Globus pallidus (tissue), 1 donor: ENCODE measurements at regions not wholly inside any gene's neighbourhood (a gene's known extent, or its start where the extent isn't known, plus 50 kb on each side); places are given as distances from the start of the nearest gene placed in this dataset.

Source experiments
- DNase-seq: peaks from one replicate; pipeline ENCODE4 v3.0.0-alpha.2; 2015; ENCODE audit warnings: low spot score

DNA sequence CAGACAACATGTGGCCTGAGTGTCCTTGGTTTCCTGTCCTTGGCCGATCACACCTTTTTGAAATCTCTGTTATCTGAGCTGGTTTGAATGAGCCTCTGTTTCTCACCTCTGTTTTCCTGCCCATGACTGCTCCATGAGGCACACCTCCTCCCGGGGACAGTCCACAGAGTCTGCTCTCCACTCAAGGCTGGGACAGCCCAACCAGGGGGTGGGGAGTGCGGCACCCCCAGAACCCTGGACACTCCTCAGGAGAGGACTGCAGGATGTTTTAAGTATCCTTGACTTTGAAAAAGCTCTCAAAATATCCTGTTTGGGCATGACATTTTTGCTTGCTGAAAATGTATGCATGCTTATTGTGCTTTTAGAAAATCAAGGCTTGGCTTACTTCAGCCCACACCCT is 333.0 kb upstream of the N4BP1 start:
- DNase-seq = no peak

GRCh38 chr16:48936811-48937210 is 326.8 kb upstream of the N4BP1 start:
- no peak for DNase-seq

- DNase-seq = no peak
Measured at GRCh38 chr16:48932216-48932855, 322.4 kb upstream of the N4BP1 start.

GRCh38 chr16:48930951-48931553 is 321.1 kb upstream of the N4BP1 start:
- DNase-seq = no peak

DNA sequence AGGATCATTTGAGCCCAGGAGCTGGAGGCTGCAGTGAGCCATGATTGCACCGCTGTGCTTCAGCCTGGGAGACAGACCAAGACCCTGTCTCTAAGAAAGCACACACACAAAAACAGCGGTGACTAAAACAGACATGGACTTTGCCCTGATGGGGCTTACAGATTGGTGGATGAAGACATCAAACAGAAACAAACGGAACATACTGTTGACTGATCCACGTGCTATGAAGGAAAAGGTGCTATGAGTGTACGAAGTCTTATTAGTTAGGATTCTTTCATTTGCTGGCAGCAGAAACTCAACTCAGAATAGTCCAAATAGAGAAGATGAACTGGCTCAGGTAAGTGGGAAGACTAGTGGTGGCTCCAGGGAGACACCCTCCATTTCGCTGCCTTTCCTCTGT is 309.8 kb upstream of the N4BP1 start:
- no peak for DNase-seq

GRCh38 chr16:48918520-48919258 is 308.7 kb upstream of the N4BP1 start:
- DNase-seq = no peak

DNA sequence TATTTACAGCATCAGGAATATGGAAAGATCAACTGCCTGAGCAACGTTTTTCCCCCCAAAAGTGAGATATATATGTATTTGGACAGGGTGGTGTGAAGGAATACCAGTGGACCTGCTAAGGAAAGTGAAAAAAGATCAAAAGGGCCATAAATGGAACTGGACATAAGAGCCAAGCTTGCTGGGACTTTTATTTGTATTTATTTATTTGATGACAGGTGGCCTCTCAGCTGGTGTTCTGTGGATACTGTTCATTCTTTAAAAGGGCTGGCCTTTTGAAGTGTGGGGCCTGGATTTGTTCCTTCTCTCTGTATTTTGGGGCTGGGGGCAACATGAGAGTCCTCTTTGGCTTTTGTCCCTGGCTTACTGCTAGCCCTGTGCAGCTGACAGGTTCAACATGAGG is 306.6 kb upstream of the N4BP1 start:
- DNase-seq = no peak

GRCh38 chr16:48914070-48914469 is 304.1 kb upstream of the N4BP1 start:
- no peak for DNase-seq

GRCh38 chr16:48913384-48913783 is 303.4 kb upstream of the N4BP1 start:
- no peak for DNase-seq

- DNase-seq = no peak
Measured at GRCh38 chr16:48912360-48912759, 302.4 kb upstream of the N4BP1 start.

- no peak for DNase-seq
Measured at GRCh38 chr16:48911700-48912099, 301.7 kb upstream of the N4BP1 start.

GRCh38 chr16:48910214-48910613 is 300.2 kb upstream of the N4BP1 start:
- no peak for DNase-seq

DNA sequence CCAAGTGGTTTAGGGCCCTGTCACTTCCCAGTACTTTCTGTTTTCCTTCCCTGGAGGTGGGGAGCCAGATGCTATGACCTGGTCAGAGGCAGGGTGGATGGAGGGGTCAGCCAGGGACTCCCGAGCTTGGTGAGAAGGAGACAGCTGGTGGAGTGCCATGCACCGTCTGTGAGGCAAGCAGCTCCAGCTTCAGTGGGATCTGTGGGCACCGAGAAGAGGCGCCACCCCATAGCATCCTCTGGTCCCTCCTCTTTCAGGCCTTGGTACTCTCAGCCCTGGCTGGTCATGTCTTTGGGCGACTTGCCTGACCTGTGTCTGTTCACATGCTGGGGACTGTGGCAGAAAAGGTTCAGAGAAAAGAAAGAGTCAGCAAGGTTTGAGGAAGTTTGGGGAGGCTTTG is 299.3 kb upstream of the N4BP1 start:
- no peak for DNase-seq

- no peak for DNase-seq
Measured at GRCh38 chr16:48907906-48908634, 298.1 kb upstream of the N4BP1 start.

DNA sequence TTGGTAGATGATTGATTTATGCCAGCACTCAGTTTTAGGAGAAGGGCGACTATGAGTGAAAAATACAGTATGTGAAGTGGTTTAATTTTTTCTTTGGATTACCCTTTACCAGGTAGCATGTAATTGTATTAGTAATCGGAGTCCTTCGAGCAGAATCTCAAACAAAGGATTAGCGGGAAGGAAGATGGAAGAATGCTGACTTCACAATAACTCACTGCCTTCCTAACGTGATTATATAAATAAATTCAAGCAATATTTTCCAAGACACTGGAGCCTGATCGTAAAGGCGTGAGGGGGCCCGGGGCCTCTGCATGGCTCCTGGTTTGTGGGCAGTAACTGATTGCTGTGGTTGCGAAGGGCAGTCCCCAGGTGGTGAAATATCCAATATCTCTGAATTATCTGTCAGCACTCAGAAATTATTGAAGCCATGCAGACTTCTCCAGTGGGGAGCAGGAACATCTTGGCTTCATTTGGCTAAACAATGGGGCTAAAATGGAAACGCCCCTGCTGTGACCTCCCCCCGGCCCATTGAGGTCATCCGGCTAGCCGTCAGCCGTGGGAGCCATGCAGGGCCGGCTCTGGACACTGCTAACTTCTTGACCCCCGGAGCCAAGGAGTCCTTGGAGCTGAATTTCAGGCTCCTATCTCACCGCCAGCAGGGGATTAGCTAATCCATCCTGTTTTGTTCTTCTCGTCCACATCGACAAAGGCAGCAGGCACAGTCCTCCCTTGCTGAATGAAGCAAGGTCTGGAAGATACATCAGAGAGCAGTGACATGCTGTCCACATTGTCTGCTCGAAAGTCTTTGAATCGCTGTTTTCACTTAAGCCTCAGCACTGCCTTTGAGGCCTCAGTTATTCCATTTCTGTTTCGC is 295.9 kb upstream of the N4BP1 start:
- DNase-seq = no peak

GRCh38 chr16:48904333-48904732 is 294.4 kb upstream of the N4BP1 start:
- no peak for DNase-seq

- no peak for DNase-seq
Measured at GRCh38 chr16:48903039-48903438, 293.1 kb upstream of the N4BP1 start.

- no peak for DNase-seq
Measured at GRCh38 chr16:48901712-48902374, 291.9 kb upstream of the N4BP1 start.

- DNase-seq = no peak
Measured at GRCh38 chr16:48899500-48899899, 289.5 kb upstream of the N4BP1 start.

DNA sequence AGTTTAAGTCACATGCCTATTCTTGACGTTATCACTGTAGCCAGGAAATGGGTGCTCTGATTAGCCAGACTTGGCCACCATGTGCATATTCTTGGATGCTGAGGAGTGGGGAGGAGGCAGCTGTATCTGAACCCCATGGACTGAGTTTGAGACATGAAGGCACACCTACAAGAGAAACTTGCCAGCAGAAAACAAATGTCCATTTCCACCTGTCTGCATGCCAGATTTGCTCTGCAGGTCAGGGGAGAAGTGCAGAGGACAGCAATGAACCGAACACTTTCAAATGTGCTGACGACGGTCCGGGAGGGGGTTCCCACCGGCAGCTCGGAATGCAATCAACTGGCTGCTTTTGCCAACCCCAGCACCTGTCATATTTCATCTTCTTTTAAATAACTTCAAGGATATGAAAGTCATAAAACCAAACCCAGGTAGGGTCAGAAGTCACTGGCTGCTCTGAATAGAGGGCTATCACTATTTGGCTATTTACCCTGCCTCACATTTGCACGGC is 287.8 kb upstream of the N4BP1 start:
- DNase-seq = no peak

DNA sequence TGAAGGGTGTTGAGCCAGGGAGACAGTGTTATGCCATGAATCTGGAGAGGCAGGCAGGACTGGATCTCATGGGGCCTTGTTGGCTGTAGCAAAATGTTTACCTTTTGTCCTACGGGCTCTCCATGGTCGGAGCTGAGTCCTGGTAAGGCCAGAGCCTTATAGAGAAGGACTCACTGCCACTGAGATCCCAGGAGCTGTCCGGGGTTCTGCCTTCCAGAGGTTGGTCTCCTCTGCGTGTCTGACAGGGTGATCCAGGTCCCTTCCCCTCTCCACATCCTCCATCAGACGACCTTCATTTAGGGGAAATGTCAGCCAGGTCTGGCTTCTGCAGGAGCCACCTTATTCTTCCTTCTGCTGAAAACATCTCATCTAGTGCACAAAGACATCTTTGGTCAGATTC is 285.2 kb upstream of the N4BP1 start:
- DNase-seq = no peak
